Natural killer cell (primary cell): ENCODE measurements at regions not wholly inside any gene's neighbourhood (a gene's known extent, or its start where the extent isn't known, plus 50 kb on each side); places are given as distances from the start of the nearest gene placed in this dataset.

Source experiments
- ATAC-seq, 3 donors: fragments of 150-1000 bp in 2 of 3; fragments of 200-7000 bp in 1 of 3; cut with Tn5 transposase; 1 replicate in 1 of 3; 2 replicates in 2 of 3; pipeline ENCODE4 v1.10.0; 2021; ENCODE audit warnings: mild to moderate bottlenecking in 2 of 3, moderate library complexity in 2 of 3
- DNase-seq, 2 donors: peaks; one replicate each; pipeline versions ENCODE4 v3.0.0 to v3.0.0-alpha.2; 2013 to 2021; ENCODE audit warnings: mixed read lengths in 1 of 2
- H3K27ac ChIP-seq: one replicate; pipeline ENCODE4 v1.5.1; 2013; ENCODE audit warnings: mild to moderate bottlenecking, low read length
- H3K27me3 ChIP-seq: one replicate; pipeline ENCODE4 v1.6.1; 2013; ENCODE audit warnings: low read length; ENCODE audit not compliant: control insufficient read depth, insufficient read depth
- H3K36me3 ChIP-seq: one replicate; pipeline ENCODE4 v1.6.1; 2013; ENCODE audit warnings: low read length; ENCODE audit not compliant: control insufficient read depth, insufficient read depth
- H3K4me1 ChIP-seq: one replicate; pipeline ENCODE4 v1.6.1; 2013; ENCODE audit warnings: low read length; ENCODE audit not compliant: control insufficient read depth, insufficient read depth
- H3K4me3 ChIP-seq: one replicate; pipeline ENCODE4 v1.5.1; 2013; ENCODE audit warnings: low read length
- H3K9me3 ChIP-seq: one replicate; pipeline ENCODE4 v1.6.1; 2013; ENCODE audit warnings: low read length; ENCODE audit not compliant: control insufficient read depth, insufficient read depth
- H3K27ac Mint-ChIP-seq, 2 donors: one replicate each; pipeline ENCODE4 v1.8.0; 2022; ENCODE audit warnings: mild to moderate bottlenecking in 2 of 2, mixed read lengths in 2 of 2, moderate library complexity in 1 of 2
- H3K27me3 Mint-ChIP-seq, 2 donors: one replicate each; pipeline ENCODE4 v1.8.0; 2022; ENCODE audit warnings: low read depth in 2 of 2, mixed read lengths in 2 of 2
- H3K36me3 Mint-ChIP-seq: one replicate; pipeline ENCODE4 v1.8.0; 2022; ENCODE audit warnings: mixed read lengths
- H3K4me1 Mint-ChIP-seq, 2 donors: one replicate each; pipeline ENCODE4 v1.8.0; 2022; ENCODE audit warnings: mixed read lengths in 2 of 2
- H3K4me3 Mint-ChIP-seq: one replicate; pipeline ENCODE4 v1.8.0; 2022; ENCODE audit warnings: mild to moderate bottlenecking, moderate library complexity, mixed read lengths
- H3K9me3 Mint-ChIP-seq, 2 donors: one replicate each; pipeline ENCODE4 v1.8.0; 2022; ENCODE audit warnings: mixed read lengths in 2 of 2
- WGBS: methylation state at CpG from one replicate; pipeline ENCODE4 v1.1.7; 2013; ENCODE audit warnings: missing lambda C conversion rate; ENCODE audit not compliant: insufficient coverage; 5-methylcytosine and 5-hydroxymethylcytosine counted together
- intact Hi-C: fragments of 100-400 bp; cut with micrococcal nuclease; formaldehyde crosslinking; loops from one replicate; pipeline ENCODE4 v1.14.2; 2022
- TF ChIP-seq, protein P1 (sequence below): fragments of 200-600 bp; IDR thresholded peaks from one replicate; pipeline ENCODE4 v1.8.0; 2022; ENCODE audit warnings: antibody characterized with exemption

DNA sequence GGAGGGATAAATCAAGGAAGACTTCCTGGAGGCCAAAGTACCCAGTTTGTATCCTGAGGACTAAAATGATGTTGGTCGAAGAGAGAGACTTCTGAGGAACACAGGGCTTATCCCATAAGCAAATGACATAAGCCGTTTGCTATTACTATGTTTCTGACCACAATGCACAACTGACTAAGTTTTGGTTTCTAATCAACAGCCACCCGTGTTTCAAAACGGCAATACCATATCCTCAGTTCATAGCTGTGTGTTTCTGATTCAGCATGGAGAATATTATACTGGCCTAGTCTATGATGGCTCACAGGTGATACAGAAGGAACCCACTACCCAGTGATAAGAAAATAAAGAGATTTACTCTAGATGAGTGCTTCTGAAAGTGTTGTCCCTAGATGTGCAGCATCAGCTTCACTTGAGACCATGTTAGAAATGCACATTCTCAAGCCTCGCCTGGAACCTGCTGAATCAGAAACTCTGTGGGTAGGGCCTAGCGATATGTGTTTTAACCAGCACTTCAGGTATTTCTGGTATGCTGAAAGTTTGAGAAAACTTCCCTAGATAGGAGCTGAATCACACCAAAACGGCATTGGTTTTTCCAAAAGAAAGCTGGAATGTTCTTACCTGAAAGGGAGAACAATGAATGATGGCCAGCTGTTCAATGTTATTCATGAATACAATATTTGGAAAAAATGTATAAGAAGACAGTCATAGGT is 639.7 kb upstream of the NR2F2 start:
- Histone ChIP-seq H3K36me3 (no peaks in the 10 kb centered on the region), H3K4me3 (no peak overlapping the region), H3K27ac (no peak overlapping the region), H3K9me3 (peaks cover 3% of the 10 kb centered on the region), H3K27me3 (peaks cover 4% of the 10 kb centered on the region), H3K4me1 (no peaks in the 10 kb centered on the region)
- peaks cover 26% of the 10 kb centered on the region for H3K36me3 Mint-ChIP-seq
- H3K27me3 Mint-ChIP-seq, result peaks cover 9 to 19% of the 10 kb centered on the region in 2 donors
- no peak overlapping the region for H3K4me3 Mint-ChIP-seq
- intact Hi-C loops, result no loop called here
- TF ChIP-seq, protein P1, sequence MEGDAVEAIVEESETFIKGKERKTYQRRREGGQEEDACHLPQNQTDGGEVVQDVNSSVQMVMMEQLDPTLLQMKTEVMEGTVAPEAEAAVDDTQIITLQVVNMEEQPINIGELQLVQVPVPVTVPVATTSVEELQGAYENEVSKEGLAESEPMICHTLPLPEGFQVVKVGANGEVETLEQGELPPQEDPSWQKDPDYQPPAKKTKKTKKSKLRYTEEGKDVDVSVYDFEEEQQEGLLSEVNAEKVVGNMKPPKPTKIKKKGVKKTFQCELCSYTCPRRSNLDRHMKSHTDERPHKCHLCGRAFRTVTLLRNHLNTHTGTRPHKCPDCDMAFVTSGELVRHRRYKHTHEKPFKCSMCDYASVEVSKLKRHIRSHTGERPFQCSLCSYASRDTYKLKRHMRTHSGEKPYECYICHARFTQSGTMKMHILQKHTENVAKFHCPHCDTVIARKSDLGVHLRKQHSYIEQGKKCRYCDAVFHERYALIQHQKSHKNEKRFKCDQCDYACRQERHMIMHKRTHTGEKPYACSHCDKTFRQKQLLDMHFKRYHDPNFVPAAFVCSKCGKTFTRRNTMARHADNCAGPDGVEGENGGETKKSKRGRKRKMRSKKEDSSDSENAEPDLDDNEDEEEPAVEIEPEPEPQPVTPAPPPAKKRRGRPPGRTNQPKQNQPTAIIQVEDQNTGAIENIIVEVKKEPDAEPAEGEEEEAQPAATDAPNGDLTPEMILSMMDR, result no peak
- no peak for ATAC-seq
- 81% methylated on average over 5 of the region's 7 CpGs for WGBS
- H3K4me1 Mint-ChIP-seq, result no peaks in the 10 kb centered on the region
- no peak for DNase-seq
- peaks cover 7 to 12% of the 10 kb centered on the region in 2 donors for H3K9me3 Mint-ChIP-seq
- no peak overlapping the region for H3K27ac Mint-ChIP-seq

DNA sequence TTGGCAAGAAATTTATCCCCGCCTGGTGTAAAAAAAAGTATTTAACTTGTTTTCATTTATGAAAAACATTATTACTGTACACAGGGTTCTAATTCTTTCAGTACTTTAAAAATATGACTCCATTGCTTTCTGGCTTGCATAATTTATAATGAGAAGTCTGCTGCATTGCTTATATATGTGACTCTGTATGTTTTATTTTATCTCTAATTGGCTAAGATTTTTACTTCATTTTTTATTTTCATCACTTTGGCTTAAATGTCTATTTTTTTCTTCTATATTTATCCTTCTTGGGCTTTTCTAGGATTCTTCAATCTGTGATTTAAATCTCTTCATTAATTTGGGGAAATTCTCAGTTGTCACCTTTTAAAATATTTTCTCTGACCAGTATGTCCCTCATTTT is 636.6 kb upstream of the NR2F2 start:
- Histone ChIP-seq H3K9me3 (peaks cover 3% of the 10 kb centered on the region), H3K27me3 (no peaks in the 10 kb centered on the region), H3K4me3 (no peak overlapping the region), H3K27ac (no peak overlapping the region), H3K36me3 (no peaks in the 10 kb centered on the region), H3K4me1 (no peaks in the 10 kb centered on the region)
- TF ChIP-seq, protein P1, result no peak
- ATAC-seq (no peak), DNase-seq (no peak)
- peaks cover 8 to 12% of the 10 kb centered on the region in 2 donors for H3K9me3 Mint-ChIP-seq
- peaks cover 8 to 15% of the 10 kb centered on the region in 2 donors for H3K27me3 Mint-ChIP-seq
- intact Hi-C loops, result no loop called here
- H3K4me1 Mint-ChIP-seq, result no peaks in the 10 kb centered on the region
- peaks cover 28% of the 10 kb centered on the region for H3K36me3 Mint-ChIP-seq
- H3K4me3 Mint-ChIP-seq, result no peak overlapping the region
- no peak overlapping the region for H3K27ac Mint-ChIP-seq
- no CpG with 5 or more reads among the region's 1 CpG for WGBS

DNA sequence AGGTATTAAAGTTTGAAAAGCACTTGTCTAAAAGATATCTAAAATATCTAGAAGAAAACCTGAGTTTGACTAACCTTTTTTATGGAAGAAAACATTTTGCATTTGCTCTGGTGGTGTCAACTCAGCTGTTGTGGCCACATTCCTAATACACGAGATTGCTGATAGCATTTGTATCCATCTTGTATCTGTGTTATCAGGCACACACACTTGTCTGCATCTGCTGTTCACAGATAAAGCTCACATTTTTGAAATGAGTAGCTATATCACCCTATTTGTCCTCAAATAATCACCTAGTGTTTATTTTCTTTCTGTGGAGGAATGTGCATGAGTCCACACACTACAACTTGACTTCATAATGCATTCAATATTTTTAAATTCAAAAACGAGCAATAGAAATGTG is 632.3 kb upstream of the NR2F2 start:
- Mint-ChIP-seq H3K9me3 (peaks cover 15 to 29% of the 10 kb centered on the region in 2 donors), H3K4me1 (no peaks in the 10 kb centered on the region), H3K27ac (no peak overlapping the region), H3K36me3 (peaks cover 51% of the 10 kb centered on the region), H3K27me3 (peaks cover 10 to 26% of the 10 kb centered on the region in 2 donors), H3K4me3 (no peak overlapping the region)
- Histone ChIP-seq H3K27me3 (no peaks in the 10 kb centered on the region), H3K4me1 (no peaks in the 10 kb centered on the region), H3K36me3 (no peaks in the 10 kb centered on the region), H3K4me3 (no peak overlapping the region), H3K27ac (no peak overlapping the region), H3K9me3 (peaks cover 24% of the 10 kb centered on the region)
- DNase-seq (no peak), ATAC-seq (no peak)
- WGBS, result 68% methylated on average over 1 of the region's 2 CpGs
- intact Hi-C loops, result no loop called here
- TF ChIP-seq, protein P1, result no peak

DNA sequence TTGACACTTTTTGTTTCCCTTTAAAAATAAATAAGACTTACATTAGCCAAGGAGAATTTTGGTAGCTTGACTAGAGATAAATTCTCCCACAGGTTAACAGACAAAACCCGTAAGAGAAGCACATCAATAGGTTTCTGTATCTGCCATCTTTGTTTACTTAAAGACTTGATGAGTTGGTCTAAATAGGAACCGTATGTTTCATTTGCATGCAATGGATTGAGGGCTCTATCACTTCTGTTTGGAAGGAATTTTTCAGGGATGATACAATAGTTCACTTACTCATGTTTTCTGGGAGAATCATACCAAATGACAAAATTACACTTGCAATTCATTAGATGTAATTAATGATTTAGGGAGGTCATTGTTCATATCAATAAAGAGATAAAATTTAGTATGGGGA is 631.5 kb upstream of the NR2F2 start:
- no peaks in the 10 kb centered on the region for H3K36me3 ChIP-seq
- DNase-seq (no peak), ATAC-seq (no peak)
- Mint-ChIP-seq H3K27me3 (peaks cover 10 to 28% of the 10 kb centered on the region in 2 donors), H3K4me3 (no peak overlapping the region), H3K9me3 (peaks cover 17 to 27% of the 10 kb centered on the region in 2 donors), H3K36me3 (peaks cover 47% of the 10 kb centered on the region), H3K27ac (no peak overlapping the region), H3K4me1 (no peaks in the 10 kb centered on the region)
- no peak overlapping the region for H3K4me3 ChIP-seq
- H3K4me1 ChIP-seq, result no peaks in the 10 kb centered on the region
- WGBS, result 85% methylated on average over 2 of the region's 2 CpGs
- TF ChIP-seq, protein P1, result no peak
- H3K27ac ChIP-seq, result no peak overlapping the region
- no peaks in the 10 kb centered on the region for H3K27me3 ChIP-seq
- intact Hi-C loops, result no loop called here
- peaks cover 24% of the 10 kb centered on the region for H3K9me3 ChIP-seq
